ENCODE measurements at regions not wholly inside any gene's neighbourhood (a gene's known extent, or its start where the extent isn't known, plus 50 kb on each side); places are given as distances from the start of the nearest gene placed in this dataset.

- no peak overlapping the region for H2AFZ ChIP-seq (ENCODE audit: low read length)
These were observed 813.3 kb upstream of the RAG2 start for GRCh38 chr11:37411289-37411688.

GRCh38 chr11:37409124-37409523 lies 811.1 kb upstream of the RAG2 start:
- Histone ChIP-seq H2AFZ (ENCODE audit: low read length) (no peak overlapping the region), H3K36me3 (ENCODE audit: insufficient read depth, low read length) (no peaks in the 10 kb centered on the region), H3K79me2 (ENCODE audit: insufficient read depth, low read length) (no peaks in the 10 kb centered on the region), H3K4me3 (ENCODE audit: insufficient read depth, low read length) (no peak overlapping the region), H3K4me1 (ENCODE audit: insufficient read depth, low read length) (no peaks in the 10 kb centered on the region), H3K4me2 (ENCODE audit: insufficient read depth, low read length) (no peak overlapping the region), H3K27me3 (ENCODE audit: insufficient read depth, low read length) (no peaks in the 10 kb centered on the region), H4K20me1 (ENCODE audit: insufficient read depth, low read length) (no peaks in the 10 kb centered on the region), H3K27ac (ENCODE audit: low read depth, low read length) (no peak overlapping the region), H3K9me3 (ENCODE audit: low read depth, low read length) (no peaks in the 10 kb centered on the region)
- TF ChIP-seq CTCF (IDR thresholded peaks at IDR 0.05; ENCODE audit: extremely low read depth, low read depth, low read length): no peak
- DNase-seq (ENCODE audit: insufficient read length, low spot score, missing footprints): no peak

More at GRCh38 chr11:37411289-37411688, 813.3 kb upstream of the RAG2 start:
- H3K27me3 ChIP-seq (ENCODE audit: insufficient read depth, low read length): no peaks in the 10 kb centered on the region
- H3K9me3 ChIP-seq (ENCODE audit: low read depth, low read length): no peaks in the 10 kb centered on the region
- no peaks in the 10 kb centered on the region for H3K79me2 ChIP-seq (ENCODE audit: insufficient read depth, low read length)
- H3K4me1 ChIP-seq (ENCODE audit: insufficient read depth, low read length): no peaks in the 10 kb centered on the region
- H3K27ac ChIP-seq (ENCODE audit: low read depth, low read length): no peak overlapping the region
- DNase-seq (ENCODE audit: insufficient read length, low spot score, missing footprints): no peak
- no peak for TF ChIP-seq CTCF (IDR thresholded peaks at IDR 0.05; ENCODE audit: extremely low read depth, low read depth, low read length)
- no peak overlapping the region for H3K4me3 ChIP-seq (ENCODE audit: insufficient read depth, low read length)
- no peak overlapping the region for H3K4me2 ChIP-seq (ENCODE audit: insufficient read depth, low read length)
- no peaks in the 10 kb centered on the region for H4K20me1 ChIP-seq (ENCODE audit: insufficient read depth, low read length)
- H3K36me3 ChIP-seq (ENCODE audit: insufficient read depth, low read length): no peaks in the 10 kb centered on the region

GRCh38 chr11:37407461-37407860 lies 809.4 kb upstream of the RAG2 start:
- no peak for DNase-seq (ENCODE audit: insufficient read length, low spot score, missing footprints)
- Histone ChIP-seq H3K27me3 (ENCODE audit: insufficient read depth, low read length) (no peaks in the 10 kb centered on the region), H3K4me1 (ENCODE audit: insufficient read depth, low read length) (no peaks in the 10 kb centered on the region), H3K79me2 (ENCODE audit: insufficient read depth, low read length) (no peaks in the 10 kb centered on the region), H3K4me2 (ENCODE audit: insufficient read depth, low read length) (no peak overlapping the region), H3K36me3 (ENCODE audit: insufficient read depth, low read length) (no peaks in the 10 kb centered on the region), H3K4me3 (ENCODE audit: insufficient read depth, low read length) (no peak overlapping the region), H2AFZ (ENCODE audit: low read length) (no peak overlapping the region), H4K20me1 (ENCODE audit: insufficient read depth, low read length) (no peaks in the 10 kb centered on the region), H3K27ac (ENCODE audit: low read depth, low read length) (no peak overlapping the region), H3K9me3 (ENCODE audit: low read depth, low read length) (no peaks in the 10 kb centered on the region)
- no peak for TF ChIP-seq CTCF (IDR thresholded peaks at IDR 0.05; ENCODE audit: extremely low read depth, low read depth, low read length)

GRCh38 chr11:37406651-37407050 lies 808.6 kb upstream of the RAG2 start:
- H3K4me2 ChIP-seq (ENCODE audit: insufficient read depth, low read length): no peak overlapping the region
- H2AFZ ChIP-seq (ENCODE audit: low read length): no peak overlapping the region
- H3K27me3 ChIP-seq (ENCODE audit: insufficient read depth, low read length): no peaks in the 10 kb centered on the region
- no peak for TF ChIP-seq CTCF (IDR thresholded peaks at IDR 0.05; ENCODE audit: extremely low read depth, low read depth, low read length)
- H3K36me3 ChIP-seq (ENCODE audit: insufficient read depth, low read length): no peaks in the 10 kb centered on the region
- H3K27ac ChIP-seq (ENCODE audit: low read depth, low read length): no peak overlapping the region
- H4K20me1 ChIP-seq (ENCODE audit: insufficient read depth, low read length): no peaks in the 10 kb centered on the region
- H3K9me3 ChIP-seq (ENCODE audit: low read depth, low read length): no peaks in the 10 kb centered on the region
- H3K79me2 ChIP-seq (ENCODE audit: insufficient read depth, low read length): no peaks in the 10 kb centered on the region
- no peak overlapping the region for H3K4me3 ChIP-seq (ENCODE audit: insufficient read depth, low read length)
- no peak for DNase-seq (ENCODE audit: insufficient read length, low spot score, missing footprints)
- H3K4me1 ChIP-seq (ENCODE audit: insufficient read depth, low read length): no peaks in the 10 kb centered on the region

Measured in osteoblast (primary cell).